B cell (primary cell): ENCODE measurements at regions not wholly inside any gene's neighbourhood (a gene's known extent, or its start where the extent isn't known, plus 50 kb on each side); places are given as distances from the start of the nearest gene placed in this dataset.

Experiments
- ATAC-seq: fragments of 200-7000 bp; cut with Tn5 transposase; one replicate; pipeline ENCODE4 v1.10.0; 2021; ENCODE audit warnings: low read depth, mild to moderate bottlenecking, moderate number of reproducible peaks, moderate library complexity
- CTCF ChIA-PET: fragments of 350-600 bp; sonication (Branson Sonifier 250); formaldehyde crosslinking; loops from one replicate; lab custom pipeline; 2021; ENCODE audit warnings: antibody characterized with exemption, inconsistent platforms; lab: Charles Lee
- POLR2A ChIA-PET: fragments of 350-600 bp; sonication (Branson Sonifier 250); formaldehyde crosslinking; loops from one replicate; lab custom pipeline; 2021; ENCODE audit warnings: antibody characterized with exemption; lab: Charles Lee
- DNase-seq: peaks from one replicate; pipeline ENCODE4 v3.0.0; 2013
- H2AFZ ChIP-seq: 2 replicates; pipeline ENCODE4 v1.6.1; 2012; ENCODE audit warnings: mild to moderate bottlenecking, low read depth, low read length; ENCODE audit not compliant: insufficient read depth, poor library complexity, severe bottlenecking
- H3K27ac ChIP-seq, 2 donors: 1 replicate in 1 of 2; 2 replicates in 1 of 2; pipeline ENCODE4 v1.5.1; 2012 to 2013; ENCODE audit warnings: low read length in 2 of 2, mild to moderate bottlenecking in 2 of 2, moderate library complexity in 1 of 2
- H3K27me3 ChIP-seq, 4 experiments: fragments of 200-600 bp in 1 of 4; sonication (generic) in 1 of 4; replicated peaks in 1 of 4; 1 replicate in 2 of 4; 2 replicates in 2 of 4; pipeline versions ENCODE4 v1.6.1 to v1.7.0; 2013 to 2016; ENCODE audit warnings: low read length in 3 of 4, mild to moderate bottlenecking in 2 of 4, mixed read lengths in 1 of 4, moderate library complexity in 1 of 4; ENCODE audit not compliant: insufficient read depth in 4 of 4, control insufficient read depth in 3 of 4; ENCODE audit errors: control extremely low read depth in 1 of 4
- H3K36me3 ChIP-seq, 2 experiments: replicated peaks in 1 of 2; 1 replicate in 1 of 2; 2 replicates in 1 of 2; pipeline versions ENCODE4 v1.6.1 to v1.7.1; 2013; ENCODE audit warnings: low read length in 1 of 2; ENCODE audit not compliant: insufficient read depth in 2 of 2, control insufficient read depth in 1 of 2; ENCODE audit errors: control extremely low read depth in 1 of 2, extremely low read depth in 1 of 2
- H3K4me1 ChIP-seq, 2 donors: fragments of 200-600 bp in 1 of 2; sonication (generic) in 1 of 2; 1 replicate in 1 of 2; 2 replicates in 1 of 2; pipeline versions ENCODE4 v1.5.1 to v1.6.1; 2013 to 2017; ENCODE audit warnings: low read length in 2 of 2; ENCODE audit not compliant: control insufficient read depth in 2 of 2, insufficient read depth in 2 of 2
- H3K4me2 ChIP-seq: replicated peaks from 2 replicates; pipeline ENCODE3; 2012; ENCODE audit warnings: mild to moderate bottlenecking, low read depth, low read length; ENCODE audit not compliant: poor library complexity, severe bottlenecking
- H3K4me3 ChIP-seq, 5 experiments: fragments of 200-600 bp in 1 of 5; sonication (generic) in 1 of 5; 1 replicate in 3 of 5; 2 replicates in 2 of 5; pipeline versions ENCODE4 v1.5.1 to v1.7.0; 2011 to 2016; ENCODE audit warnings: low read length in 4 of 5, mild to moderate bottlenecking in 4 of 5, low read depth in 2 of 5, control low read depth in 1 of 5, moderate library complexity in 1 of 5; ENCODE audit not compliant: insufficient read depth in 1 of 5; ENCODE audit errors: control extremely low read depth in 1 of 5, extremely low read depth in 1 of 5
- H3K79me2 ChIP-seq: fragments of 200-600 bp; sonication (generic); one replicate; pipeline ENCODE4 v1.6.0; 2016; ENCODE audit warnings: low read length; ENCODE audit not compliant: control insufficient read depth, insufficient read depth
- H3K9ac ChIP-seq: fragments of 200-600 bp; sonication (generic); 2 replicates; pipeline ENCODE4 v1.6.1; 2017; ENCODE audit warnings: mild to moderate bottlenecking, low read length, moderate library complexity
- H3K9me3 ChIP-seq, 3 donors: one replicate each; pipeline versions ENCODE4 v1.6.1 to v1.7.1; 2013; ENCODE audit warnings: low read length in 2 of 3; ENCODE audit not compliant: control insufficient read depth in 2 of 3, insufficient read depth in 1 of 3; ENCODE audit errors: control extremely low read depth in 1 of 3
- H4K20me1 ChIP-seq: 2 replicates; pipeline ENCODE4 v1.6.0; 2012; ENCODE audit warnings: mild to moderate bottlenecking, low read length; ENCODE audit not compliant: insufficient read depth, control insufficient read depth, poor library complexity, severe bottlenecking
- H3K27ac Mint-ChIP-seq: one replicate; pipeline ENCODE4 v1.8.0; 2021; ENCODE audit warnings: mixed read lengths
- H3K27me3 Mint-ChIP-seq: one replicate; pipeline ENCODE4 v1.8.0; 2021; ENCODE audit warnings: mixed read lengths
- H3K4me1 Mint-ChIP-seq: one replicate; pipeline ENCODE4 v1.8.0; 2021; ENCODE audit warnings: mixed read lengths
- H3K4me3 Mint-ChIP-seq: one replicate; pipeline ENCODE4 v1.8.0; 2021; ENCODE audit warnings: mixed read lengths
- H3K9me3 Mint-ChIP-seq: one replicate; pipeline ENCODE4 v1.8.0; 2022; ENCODE audit warnings: mixed read lengths; ENCODE audit not compliant: insufficient read depth
- EZH2 ChIP-seq: IDR thresholded peaks from 2 replicates; pipeline ENCODE4 v1.6.1; 2012; ENCODE audit warnings: borderline replicate concordance, low read depth, mild to moderate bottlenecking, moderate library complexity, low read length; ENCODE audit not compliant: insufficient read depth, poor library complexity, severe bottlenecking
- WGBS: methylation state at CpG from one replicate; pipeline ENCODE4 v1.1.5; 2013; ENCODE audit warnings: missing lambda C conversion rate; ENCODE audit not compliant: insufficient coverage; 5-methylcytosine and 5-hydroxymethylcytosine counted together
- intact Hi-C: fragments of 100-400 bp; cut with micrococcal nuclease; formaldehyde crosslinking; loops from one replicate; pipeline ENCODE4 v1.10.0; 2022
- TF ChIP-seq, protein P1 (sequence below): fragments of 200-600 bp; IDR thresholded peaks from one replicate; pipeline ENCODE4 v1.8.0; 2022; ENCODE audit warnings: antibody characterized with exemption, mild to moderate bottlenecking

DNA sequence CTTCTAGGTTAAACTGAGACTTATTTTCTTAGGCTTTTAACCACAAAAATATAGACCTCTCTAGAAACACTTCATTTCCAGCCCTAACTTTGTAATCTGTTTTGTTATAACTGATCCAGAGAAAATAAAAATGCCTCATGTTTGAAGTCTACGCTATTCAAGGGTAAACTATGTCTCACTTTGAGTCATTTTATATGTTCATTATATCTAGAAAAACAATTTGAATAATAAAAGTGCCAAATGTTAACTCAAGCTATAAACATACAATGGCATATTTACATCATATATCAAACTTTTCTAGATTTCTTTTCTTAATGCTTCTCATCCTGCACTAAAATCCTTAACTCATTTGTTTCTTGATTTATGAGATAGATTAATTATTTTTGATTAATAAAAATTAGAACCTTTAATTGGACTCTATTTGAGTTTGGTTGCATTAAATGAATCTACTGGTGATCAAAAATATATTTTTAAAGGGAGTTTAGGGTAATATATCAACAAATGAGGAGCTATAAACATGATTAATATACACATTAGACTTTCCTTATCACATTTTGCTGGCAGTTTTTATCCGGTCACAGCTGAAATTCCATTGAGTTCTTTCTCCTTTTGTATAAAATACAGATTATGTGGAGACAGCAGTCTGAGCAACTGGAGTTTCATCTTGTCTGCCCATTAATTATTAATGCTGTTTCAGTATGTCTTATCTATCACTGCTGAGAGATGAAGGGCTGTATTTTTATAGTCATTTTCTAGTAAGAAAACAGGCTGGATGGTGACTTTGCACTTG lies 246.5 kb downstream of the TBX18 start:
- POLR2A ChIA-PET: no interaction called here

DNA sequence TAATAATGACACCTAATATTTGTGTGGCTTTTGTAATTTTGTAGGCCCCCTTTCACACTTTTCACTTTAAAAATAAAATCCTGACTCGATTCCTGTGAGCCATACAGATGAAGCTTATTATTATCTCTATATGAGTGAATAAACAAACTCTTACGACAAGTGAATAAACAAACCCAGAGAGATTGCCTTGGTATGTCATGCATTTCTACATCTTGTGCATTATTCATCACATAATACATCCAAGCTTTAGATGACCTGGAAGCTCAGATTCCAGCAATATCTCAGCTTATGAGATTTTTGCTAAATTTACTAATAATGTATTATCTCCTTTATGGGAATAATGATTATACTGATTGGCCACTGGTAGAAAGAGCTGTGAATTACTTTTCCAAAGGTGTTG lies 248.2 kb downstream of the TBX18 start:
- Mint-ChIP-seq H3K27ac (no peak overlapping the region), H3K4me3 (no peak overlapping the region), H3K4me1 (no peaks in the 10 kb centered on the region), H3K9me3 (no peaks in the 10 kb centered on the region), H3K27me3 (no peaks in the 10 kb centered on the region)
- DNase-seq: no peak
- Histone ChIP-seq H2AFZ (no peak overlapping the region), H3K4me1 (no peaks in the 10 kb centered on the region), H3K9me3 (no peaks in the 10 kb centered on the region), H3K9ac (no peak overlapping the region), H4K20me1 (no peaks in the 10 kb centered on the region), H3K79me2 (no peaks in the 10 kb centered on the region), H3K27me3 (no peaks in the 10 kb centered on the region), H3K4me3 (no peak overlapping the region), H3K27ac (no peak overlapping the region), H3K36me3 (no peaks in the 10 kb centered on the region), H3K4me2 (no peak overlapping the region)
- POLR2A ChIA-PET: no interaction called here
- no CpG with 5 or more reads among the region's 2 CpGs for WGBS
- CTCF ChIA-PET: no interaction called here
- intact Hi-C loops: no loop called here
- ATAC-seq: no peak
- TF ChIP-seq, protein P1, sequence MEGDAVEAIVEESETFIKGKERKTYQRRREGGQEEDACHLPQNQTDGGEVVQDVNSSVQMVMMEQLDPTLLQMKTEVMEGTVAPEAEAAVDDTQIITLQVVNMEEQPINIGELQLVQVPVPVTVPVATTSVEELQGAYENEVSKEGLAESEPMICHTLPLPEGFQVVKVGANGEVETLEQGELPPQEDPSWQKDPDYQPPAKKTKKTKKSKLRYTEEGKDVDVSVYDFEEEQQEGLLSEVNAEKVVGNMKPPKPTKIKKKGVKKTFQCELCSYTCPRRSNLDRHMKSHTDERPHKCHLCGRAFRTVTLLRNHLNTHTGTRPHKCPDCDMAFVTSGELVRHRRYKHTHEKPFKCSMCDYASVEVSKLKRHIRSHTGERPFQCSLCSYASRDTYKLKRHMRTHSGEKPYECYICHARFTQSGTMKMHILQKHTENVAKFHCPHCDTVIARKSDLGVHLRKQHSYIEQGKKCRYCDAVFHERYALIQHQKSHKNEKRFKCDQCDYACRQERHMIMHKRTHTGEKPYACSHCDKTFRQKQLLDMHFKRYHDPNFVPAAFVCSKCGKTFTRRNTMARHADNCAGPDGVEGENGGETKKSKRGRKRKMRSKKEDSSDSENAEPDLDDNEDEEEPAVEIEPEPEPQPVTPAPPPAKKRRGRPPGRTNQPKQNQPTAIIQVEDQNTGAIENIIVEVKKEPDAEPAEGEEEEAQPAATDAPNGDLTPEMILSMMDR: no peak
- no peak for TF ChIP-seq EZH2

More for the DNA sequence above, 246.5 kb downstream of the TBX18 start:
- H3K9me3 ChIP-seq: no peaks in the 10 kb centered on the region
- Mint-ChIP-seq H3K4me3 (no peak overlapping the region), H3K27ac (no peak overlapping the region), H3K4me1 (no peaks in the 10 kb centered on the region), H3K27me3 (no peaks in the 10 kb centered on the region), H3K9me3 (no peaks in the 10 kb centered on the region)
- H4K20me1 ChIP-seq: no peaks in the 10 kb centered on the region
- H3K4me3 ChIP-seq: no peak overlapping the region
- no peaks in the 10 kb centered on the region for H3K36me3 ChIP-seq
- DNase-seq (no peak), ATAC-seq (no peak)
- no peak overlapping the region for H3K9ac ChIP-seq
- CTCF ChIA-PET: no interaction called here
- no peak for TF ChIP-seq EZH2
- TF ChIP-seq, protein P1: no peak
- H3K27me3 ChIP-seq: no peaks in the 10 kb centered on the region
- H3K27ac ChIP-seq: no peak overlapping the region
- no CpG with 5 or more reads among the region's 2 CpGs for WGBS
- H3K4me1 ChIP-seq: no peaks in the 10 kb centered on the region
- intact Hi-C loops: no loop called here
- no peaks in the 10 kb centered on the region for H3K79me2 ChIP-seq
- no peak overlapping the region for H2AFZ ChIP-seq
- no peak overlapping the region for H3K4me2 ChIP-seq
